GM12874 (cell line): ENCODE measurements at regions not wholly inside any gene's neighbourhood (a gene's known extent, or its start where the extent isn't known, plus 50 kb on each side); places are given as distances from the start of the nearest gene placed in this dataset.

Experiments used
- CTCF ChIP-seq: IDR thresholded peaks from 2 replicates; pipeline ENCODE4 v1.5.1; 2011; ENCODE audit warnings: low read depth, mild to moderate bottlenecking, control low read depth, low read length, moderate library complexity; ENCODE audit not compliant: insufficient read depth

- TF ChIP-seq CTCF = no peak
Observed at GRCh38 chr2:35365859-35366258, 989.7 kb upstream of the CRIM1 start.

- no peak for TF ChIP-seq CTCF
Observed at GRCh38 chr2:35356332-35356731, 999.2 kb upstream of the CRIM1 start.

GRCh38 chr2:35355056-35355455, 1000.5 kb upstream of the CRIM1 start:
- TF ChIP-seq CTCF = no peak

GRCh38 chr2:35347561-35347960, 1008.0 kb upstream of the CRIM1 start:
- TF ChIP-seq CTCF = no peak

GRCh38 chr2:35343135-35343534, 1012.4 kb upstream of the CRIM1 start:
- TF ChIP-seq CTCF = peak; percentile 28; the same call in 1 of the 2 replicates

- TF ChIP-seq CTCF = no peak
Observed at GRCh38 chr2:35339211-35339610, 1016.4 kb upstream of the CRIM1 start.

- no peak for TF ChIP-seq CTCF
Observed at GRCh38 chr2:35337922-35338321, 1017.7 kb upstream of the CRIM1 start.

- no peak for TF ChIP-seq CTCF
Observed at GRCh38 chr2:35314049-35314448, 1041.5 kb upstream of the CRIM1 start.
